ENCODE measurements at regions not wholly inside any gene's neighbourhood (a gene's known extent, or its start where the extent isn't known, plus 50 kb on each side); places are given as distances from the start of the nearest gene placed in this dataset.

DNA sequence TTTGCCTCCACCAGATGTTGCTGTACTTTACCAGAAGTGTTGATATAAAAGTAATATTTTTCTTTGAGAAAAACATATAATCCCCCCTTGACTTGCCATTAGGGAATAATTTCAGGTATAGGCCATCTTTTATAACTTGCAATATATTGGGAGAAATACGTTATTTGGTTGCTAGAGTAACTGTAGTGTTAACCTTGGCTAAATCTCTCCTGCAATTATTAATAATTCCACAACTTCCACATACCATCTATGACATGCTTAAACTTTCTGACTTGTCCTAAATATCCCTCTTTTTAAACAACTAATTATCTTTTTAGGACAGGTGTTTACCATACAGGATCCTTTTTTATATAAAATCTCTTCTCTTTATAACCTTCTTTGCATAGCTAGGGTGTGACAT is 1048.2 kb downstream of the SLC16A7 start:
- H3K4me2 ChIP-seq (ENCODE audit: low read length) = no peak overlapping the region
- H3K4me1 ChIP-seq = no peaks in the 10 kb centered on the region
- no peak overlapping the region for H3K4me3 ChIP-seq (ENCODE audit: low read depth, low read length)
- H3K9me3 ChIP-seq (ENCODE audit: control insufficient read depth, low read length) = no peaks in the 10 kb centered on the region
- H3K9ac ChIP-seq = no peak overlapping the region
- no peaks in the 10 kb centered on the region for H3K27me3 ChIP-seq (ENCODE audit: control insufficient read depth, insufficient read depth, low read length)
- H3K36me3 ChIP-seq (ENCODE audit: control insufficient read depth, insufficient read depth, low read length) = no peaks in the 10 kb centered on the region
- no peak for TF ChIP-seq CTCF (IDR thresholded peaks at IDR 0.05)
- H3K27ac ChIP-seq = no peak overlapping the region
- H2AFZ ChIP-seq = no peak overlapping the region
- H3K79me2 ChIP-seq = no peaks in the 10 kb centered on the region

DNA sequence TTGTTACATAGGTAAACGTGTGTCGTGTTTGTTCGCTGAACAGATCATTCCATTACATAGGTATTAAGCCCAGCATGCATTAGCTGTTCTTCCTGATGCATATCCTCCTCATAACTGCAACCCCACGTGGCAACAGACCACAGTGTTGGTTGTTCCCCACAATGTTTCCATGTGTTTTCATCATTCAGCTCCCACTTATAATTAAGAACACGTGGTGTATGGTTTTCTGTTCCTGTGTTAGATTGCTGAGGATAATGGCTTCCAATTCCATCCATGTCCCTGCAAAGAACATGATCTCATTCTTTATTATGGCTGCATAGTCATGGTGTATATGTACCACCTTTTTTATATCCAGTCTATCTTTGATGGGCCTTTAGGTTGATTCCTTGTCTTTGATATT is 1071.1 kb downstream of the SLC16A7 start:
- Histone ChIP-seq H3K9ac (no peak overlapping the region), H3K4me1 (no peaks in the 10 kb centered on the region), H3K36me3 (ENCODE audit: control insufficient read depth, insufficient read depth, low read length) (no peaks in the 10 kb centered on the region), H3K79me2 (no peaks in the 10 kb centered on the region), H3K27ac (no peak overlapping the region), H3K9me3 (ENCODE audit: control insufficient read depth, low read length) (no peaks in the 10 kb centered on the region), H3K4me2 (ENCODE audit: low read length) (no peak overlapping the region), H3K27me3 (ENCODE audit: control insufficient read depth, insufficient read depth, low read length) (no peaks in the 10 kb centered on the region), H2AFZ (no peak overlapping the region), H3K4me3 (ENCODE audit: low read depth, low read length) (no peak overlapping the region)
- TF ChIP-seq CTCF (IDR thresholded peaks at IDR 0.05) = no peak

GRCh38 chr12:60672949-60673348 is 1077.1 kb downstream of the SLC16A7 start:
- Histone ChIP-seq H3K79me2 (no peaks in the 10 kb centered on the region), H2AFZ (no peak overlapping the region), H3K9ac (no peak overlapping the region), H3K4me2 (ENCODE audit: low read length) (no peak overlapping the region), H3K4me1 (no peaks in the 10 kb centered on the region), H3K9me3 (ENCODE audit: control insufficient read depth, low read length) (no peaks in the 10 kb centered on the region), H3K36me3 (ENCODE audit: control insufficient read depth, insufficient read depth, low read length) (no peaks in the 10 kb centered on the region), H3K4me3 (ENCODE audit: low read depth, low read length) (no peak overlapping the region), H3K27ac (no peak overlapping the region), H3K27me3 (ENCODE audit: control insufficient read depth, insufficient read depth, low read length) (no peaks in the 10 kb centered on the region)
- TF ChIP-seq CTCF (IDR thresholded peaks at IDR 0.05) = no peak

DNA sequence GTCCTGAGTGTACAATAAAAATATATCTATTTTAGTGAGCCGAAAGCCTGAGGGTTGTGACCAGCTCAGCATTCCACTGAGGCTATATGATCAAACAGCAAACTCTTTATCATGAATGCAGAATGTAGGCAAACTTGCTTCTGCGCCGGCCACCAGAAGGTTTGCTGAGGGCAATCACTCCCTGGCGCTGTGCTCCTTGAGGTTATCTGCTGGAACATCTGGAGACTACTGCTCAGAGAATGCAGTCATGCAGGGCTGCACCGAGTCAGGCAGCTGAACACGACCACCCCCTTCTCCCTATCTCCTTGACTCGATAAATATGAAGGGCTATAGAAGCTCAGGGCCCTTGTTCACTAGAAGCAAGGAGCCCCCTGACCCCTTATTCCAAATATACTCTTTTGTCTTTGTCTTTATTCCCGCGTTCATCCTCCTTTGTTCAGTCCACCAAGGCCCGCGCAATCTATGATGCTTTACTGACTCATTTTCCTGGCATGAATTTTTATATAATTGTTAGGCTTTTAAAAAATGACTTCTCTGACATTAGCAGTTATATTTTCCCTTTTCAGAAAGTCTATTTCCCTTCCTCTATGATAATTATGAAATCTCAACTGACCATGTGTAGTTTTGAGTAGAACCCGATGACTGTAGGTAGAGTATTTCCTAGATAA is 1089.3 kb downstream of the SLC16A7 start:
- no peak overlapping the region for H3K4me3 ChIP-seq (ENCODE audit: low read depth, low read length)

More for the DNA sequence above, 1089.3 kb downstream of the SLC16A7 start:
- H3K27ac ChIP-seq = no peak overlapping the region
- no peak overlapping the region for H3K9ac ChIP-seq
- TF ChIP-seq CTCF (IDR thresholded peaks at IDR 0.05) = no peak
- no peaks in the 10 kb centered on the region for H3K27me3 ChIP-seq (ENCODE audit: control insufficient read depth, insufficient read depth, low read length)
- no peak overlapping the region for H2AFZ ChIP-seq
- no peaks in the 10 kb centered on the region for H3K36me3 ChIP-seq (ENCODE audit: control insufficient read depth, insufficient read depth, low read length)
- no peak overlapping the region for H3K4me2 ChIP-seq (ENCODE audit: low read length)
- no peaks in the 10 kb centered on the region for H3K4me1 ChIP-seq
- no peaks in the 10 kb centered on the region for H3K9me3 ChIP-seq (ENCODE audit: control insufficient read depth, low read length)
- no peaks in the 10 kb centered on the region for H3K79me2 ChIP-seq
